ENCODE measurements at regions not wholly inside any gene's neighbourhood (a gene's known extent, or its start where the extent isn't known, plus 50 kb on each side); places are given as distances from the start of the nearest gene placed in this dataset.

GRCh38 chr4:18815779-18816173 is 794.2 kb upstream of the LCORL start:
- no peaks in the 10 kb centered on the region for H4K20me1 ChIP-seq (ENCODE audit: control insufficient read depth, insufficient read depth, low read depth, low read length)
- H3K4me2 ChIP-seq (ENCODE audit: low read length), result no peak overlapping the region
- no peaks in the 10 kb centered on the region for H3K79me2 ChIP-seq (ENCODE audit: control insufficient read depth, low read length)
- no peak overlapping the region for H3K27ac ChIP-seq (ENCODE audit: low read depth, low read length)
- TF ChIP-seq CTCF (IDR thresholded peaks at IDR 0.05; ENCODE audit: low read depth, low read length, poor library complexity, severe bottlenecking) (no peak), EZH2phosphoT487 (IDR thresholded peaks at IDR 0.05; ENCODE audit: borderline replicate concordance, low read length) (no peak)
- no peaks in the 10 kb centered on the region for H3K36me3 ChIP-seq (ENCODE audit: control insufficient read depth, low read length)
- no peaks in the 10 kb centered on the region for H3K9me3 ChIP-seq (ENCODE audit: control insufficient read depth, insufficient read depth, low read length)
- H3K27me3 ChIP-seq (ENCODE audit: control insufficient read depth, low read length), result no peaks in the 10 kb centered on the region
- H3K4me3 ChIP-seq (ENCODE audit: low read length), result no peak overlapping the region
- H3K4me1 ChIP-seq (ENCODE audit: control insufficient read depth, low read length), result no peaks in the 10 kb centered on the region
- no peaks in the 10 kb centered on the region for H3K9me2 ChIP-seq (replicated peaks; ENCODE audit: control insufficient read depth, low read length)
- H3F3A ChIP-seq (ENCODE audit: control insufficient read depth, insufficient read depth), result no peaks in the 10 kb centered on the region

GRCh38 chr4:18815081-18815778 is 793.7 kb upstream of the LCORL start:
- no peaks in the 10 kb centered on the region for H3K27me3 ChIP-seq (ENCODE audit: control insufficient read depth, low read length)
- H3K4me2 ChIP-seq (ENCODE audit: low read length), result no peak overlapping the region
- H3K9me2 ChIP-seq (replicated peaks; ENCODE audit: control insufficient read depth, low read length), result no peaks in the 10 kb centered on the region
- H3K36me3 ChIP-seq (ENCODE audit: control insufficient read depth, low read length), result no peaks in the 10 kb centered on the region
- H3K4me1 ChIP-seq (ENCODE audit: control insufficient read depth, low read length), result no peaks in the 10 kb centered on the region
- no peaks in the 10 kb centered on the region for H3K9me3 ChIP-seq (ENCODE audit: control insufficient read depth, insufficient read depth, low read length)
- H3F3A ChIP-seq (ENCODE audit: control insufficient read depth, insufficient read depth), result no peaks in the 10 kb centered on the region
- H3K79me2 ChIP-seq (ENCODE audit: control insufficient read depth, low read length), result no peaks in the 10 kb centered on the region
- no peak overlapping the region for H3K4me3 ChIP-seq (ENCODE audit: low read length)
- no peaks in the 10 kb centered on the region for H4K20me1 ChIP-seq (ENCODE audit: control insufficient read depth, insufficient read depth, low read depth, low read length)
- no peak for TF ChIP-seq CTCF (IDR thresholded peaks at IDR 0.05; ENCODE audit: low read depth, low read length, poor library complexity, severe bottlenecking)
- no peak for TF ChIP-seq EZH2phosphoT487 (IDR thresholded peaks at IDR 0.05; ENCODE audit: borderline replicate concordance, low read length)
- no peak overlapping the region for H3K27ac ChIP-seq (ENCODE audit: low read depth, low read length)

GRCh38 chr4:18813771-18814170 is 792.2 kb upstream of the LCORL start:
- H3K79me2 ChIP-seq (ENCODE audit: control insufficient read depth, low read length), result no peaks in the 10 kb centered on the region

More at GRCh38 chr4:18813771-18814170, 792.2 kb upstream of the LCORL start:
- Histone ChIP-seq H3K4me2 (ENCODE audit: low read length) (no peak overlapping the region), H4K20me1 (ENCODE audit: control insufficient read depth, insufficient read depth, low read depth, low read length) (no peaks in the 10 kb centered on the region), H3K27me3 (ENCODE audit: control insufficient read depth, low read length) (no peaks in the 10 kb centered on the region), H3K27ac (ENCODE audit: low read depth, low read length) (no peak overlapping the region), H3K36me3 (ENCODE audit: control insufficient read depth, low read length) (no peaks in the 10 kb centered on the region), H3F3A (ENCODE audit: control insufficient read depth, insufficient read depth) (no peaks in the 10 kb centered on the region), H3K4me1 (ENCODE audit: control insufficient read depth, low read length) (no peaks in the 10 kb centered on the region), H3K9me2 (replicated peaks; ENCODE audit: control insufficient read depth, low read length) (no peaks in the 10 kb centered on the region), H3K4me3 (ENCODE audit: low read length) (no peak overlapping the region), H3K9me3 (ENCODE audit: control insufficient read depth, insufficient read depth, low read length) (no peaks in the 10 kb centered on the region)
- no peak for TF ChIP-seq CTCF (IDR thresholded peaks at IDR 0.05; ENCODE audit: low read depth, low read length, poor library complexity, severe bottlenecking)
- TF ChIP-seq EZH2phosphoT487 (IDR thresholded peaks at IDR 0.05; ENCODE audit: borderline replicate concordance, low read length), result no peak

Measured in DOHH2 (cell line).